Caco-2 (cell line): ENCODE measurements at regions not wholly inside any gene's neighbourhood (a gene's known extent, or its start where the extent isn't known, plus 50 kb on each side); places are given as distances from the start of the nearest gene placed in this dataset.

Experiments
- BruUV-seq: library from RNA; stranded (reverse); fragments of 400-500 nt; replicated peaks from 2 replicates; lab custom pipeline; 2021; lab: Mats Ljungman, UMichigan
- CTCF ChIA-PET: fragments of 300-600 bp; sonication (Branson Sonifier 250); formaldehyde crosslinking; loops from one replicate; lab custom pipeline; 2022; ENCODE audit warnings: antibody characterized with exemption; lab: Charles Lee
- POLR2A ChIA-PET: fragments of 300-600 bp; sonication (Branson Sonifier 250); formaldehyde crosslinking; loops from one replicate; lab custom pipeline; 2022; ENCODE audit warnings: antibody characterized with exemption; lab: Charles Lee
- DNase-seq, 2 experiments: peaks; one replicate each; pipeline versions ENCODE4 v3.0.0 to v3.0.0-alpha.2; 2020 to 2022
- H3K27me3 ChIP-seq: replicated peaks from 2 replicates; pipeline ENCODE4 v1.6.0; 2011; ENCODE audit warnings: low read length; ENCODE audit not compliant: control insufficient read depth, insufficient read depth
- H3K36me3 ChIP-seq: 2 replicates; pipeline ENCODE4 v1.5.1; 2011; ENCODE audit warnings: low read length; ENCODE audit not compliant: control insufficient read depth, insufficient read depth
- H3K4me1 ChIP-seq: fragments of 250-450 bp; sonication (Bioruptor Pico); 2 replicates; pipeline ENCODE4 v1.5.1; 2020; ENCODE audit warnings: mild to moderate bottlenecking
- H3K4me3 ChIP-seq: 2 replicates; pipeline ENCODE4 v1.5.1; 2011; ENCODE audit warnings: low read depth, mild to moderate bottlenecking, control low read depth, low read length
- H3K9me3 ChIP-seq: fragments of 250-450 bp; sonication (Bioruptor Pico); 2 replicates; pipeline ENCODE4 v1.5.1; 2020; ENCODE audit warnings: mild to moderate bottlenecking, moderate library complexity
- H3K27ac Mint-ChIP-seq: one replicate; pipeline ENCODE4 v1.8.0; 2022; ENCODE audit warnings: mixed read lengths; ENCODE audit not compliant: unreplicated experiment
- H3K27me3 Mint-ChIP-seq: one replicate; pipeline ENCODE4 v1.8.0; 2022; ENCODE audit warnings: mixed read lengths; ENCODE audit not compliant: insufficient read depth, unreplicated experiment
- H3K36me3 Mint-ChIP-seq: one replicate; pipeline ENCODE4 v1.8.0; 2022; ENCODE audit warnings: mild to moderate bottlenecking, mixed read lengths; ENCODE audit not compliant: insufficient read depth, unreplicated experiment
- H3K4me1 Mint-ChIP-seq: one replicate; pipeline ENCODE4 v1.8.0; 2022; ENCODE audit warnings: low read depth, mixed read lengths; ENCODE audit not compliant: unreplicated experiment
- H3K4me3 Mint-ChIP-seq: one replicate; pipeline ENCODE4 v1.8.0; 2022; ENCODE audit warnings: mild to moderate bottlenecking, moderate library complexity, mixed read lengths; ENCODE audit not compliant: unreplicated experiment
- H3K9me3 Mint-ChIP-seq: one replicate; pipeline ENCODE4 v1.8.0; 2022; ENCODE audit warnings: mixed read lengths; ENCODE audit not compliant: unreplicated experiment
- CTCF ChIP-seq, 2 experiments: fragments of 200-600 bp in 1 of 2; IDR thresholded peaks; 1 replicate in 1 of 2; 2 replicates in 1 of 2; pipeline versions ENCODE4 v1.5.1 to v1.8.0; 2011 to 2022; ENCODE audit warnings: antibody characterized with exemption in 1 of 2, control low read depth in 1 of 2, inconsistent platforms in 1 of 2, low read depth in 1 of 2, low read length in 1 of 2, mild to moderate bottlenecking in 1 of 2, moderate library complexity in 1 of 2; ENCODE audit not compliant: insufficient read depth in 1 of 2, severe bottlenecking in 1 of 2, unreplicated experiment in 1 of 2
- intact Hi-C: fragments of 100-400 bp; cut with micrococcal nuclease; formaldehyde crosslinking; loops from one replicate; pipeline ENCODE4 v1.10.0; 2022; ENCODE audit not compliant: unreplicated experiment

- no peak overlapping the region for H3K4me3 ChIP-seq
- no peak overlapping the region for H3K4me3 Mint-ChIP-seq
- no TSS peak for BruUV-seq
- no peaks in the 10 kb centered on the region for H3K9me3 ChIP-seq
- H3K27me3 Mint-ChIP-seq = peaks cover 10% of the 10 kb centered on the region
- no peak for DNase-seq
- H3K4me1 Mint-ChIP-seq = no peaks in the 10 kb centered on the region
- no peaks in the 10 kb centered on the region for H3K36me3 Mint-ChIP-seq
- H3K9me3 Mint-ChIP-seq = no peaks in the 10 kb centered on the region
- ChIA-PET CTCF (no interaction called here), POLR2A (no interaction called here)
- TF ChIP-seq CTCF (IDR thresholded peaks at IDR 0.05; ENCODE audit: insufficient read depth in 1 of 2, low read depth in 1 of 2, low read length in 1 of 2, severe bottlenecking in 1 of 2, unreplicated experiment in 1 of 2) = no peak
- intact Hi-C loops = no loop called here
- H3K27me3 ChIP-seq = no peaks in the 10 kb centered on the region
- no peaks in the 10 kb centered on the region for H3K4me1 ChIP-seq
- H3K36me3 ChIP-seq = no peaks in the 10 kb centered on the region
- no peak overlapping the region for H3K27ac Mint-ChIP-seq
Measured at GRCh38 chr10:31645786-31646185, 282.8 kb downstream of the ARHGAP12 start.

- Mint-ChIP-seq H3K27ac (no peak overlapping the region), H3K4me3 (no peak overlapping the region), H3K9me3 (no peaks in the 10 kb centered on the region), H3K4me1 (no peaks in the 10 kb centered on the region), H3K36me3 (no peaks in the 10 kb centered on the region), H3K27me3 (peaks cover 11% of the 10 kb centered on the region)
- ChIA-PET CTCF (interaction anchor here (0.6 kb wide), 1 partner anchor 354 kb away, joined by 6 read pairs; no protein-coding TSS in a partner anchor), POLR2A (no interaction called here)
- no peak for TF ChIP-seq CTCF (IDR thresholded peaks at IDR 0.05; ENCODE audit: insufficient read depth in 1 of 2, low read depth in 1 of 2, low read length in 1 of 2, severe bottlenecking in 1 of 2, unreplicated experiment in 1 of 2)
- Histone ChIP-seq H3K27me3 (no peaks in the 10 kb centered on the region), H3K4me1 (no peaks in the 10 kb centered on the region), H3K36me3 (no peaks in the 10 kb centered on the region), H3K9me3 (no peaks in the 10 kb centered on the region), H3K4me3 (no peak overlapping the region)
- no peak for DNase-seq
- BruUV-seq = no TSS peak
- intact Hi-C loops = no loop called here
Measured at GRCh38 chr10:31644931-31645633, 283.5 kb downstream of the ARHGAP12 start.

- no peaks in the 10 kb centered on the region for H3K36me3 ChIP-seq
- ChIA-PET CTCF (no interaction called here), POLR2A (no interaction called here)
- no peaks in the 10 kb centered on the region for H3K4me1 Mint-ChIP-seq
- no peak overlapping the region for H3K4me3 Mint-ChIP-seq
- no peak for DNase-seq
- intact Hi-C loops = no loop called here
- H3K27me3 ChIP-seq = no peaks in the 10 kb centered on the region
- no peaks in the 10 kb centered on the region for H3K9me3 ChIP-seq
- peaks cover 11% of the 10 kb centered on the region for H3K27me3 Mint-ChIP-seq
- BruUV-seq = no TSS peak
- no peaks in the 10 kb centered on the region for H3K4me1 ChIP-seq
- no peak overlapping the region for H3K4me3 ChIP-seq
- H3K27ac Mint-ChIP-seq = no peak overlapping the region
- no peak for TF ChIP-seq CTCF (IDR thresholded peaks at IDR 0.05; ENCODE audit: insufficient read depth in 1 of 2, low read depth in 1 of 2, low read length in 1 of 2, severe bottlenecking in 1 of 2, unreplicated experiment in 1 of 2)
- H3K36me3 Mint-ChIP-seq = no peaks in the 10 kb centered on the region
- no peaks in the 10 kb centered on the region for H3K9me3 Mint-ChIP-seq
Measured at GRCh38 chr10:31642281-31642680, 286.4 kb downstream of the ARHGAP12 start.
